Skeletal muscle tissue (tissue), 3 donors: ENCODE measurements at regions not wholly inside any gene's neighbourhood (a gene's known extent, or its start where the extent isn't known, plus 50 kb on each side); places are given as distances from the start of the nearest gene placed in this dataset.
"Not testable (repeated sequence)": the region's sequence is repeated elsewhere in the genome, so short reads cannot be mapped to it uniquely, and the experiment has no call there.

Source experiments
- H3K27ac ChIP-seq: one replicate; pipeline ENCODE4 v1.7.0; 2013; ENCODE audit warnings: mild to moderate bottlenecking, low read depth, low read length, inconsistent platforms
- H3K27me3 ChIP-seq, 3 donors: one replicate each; pipeline ENCODE4 v1.7.0; 2013; ENCODE audit warnings: low read length in 3 of 3; ENCODE audit not compliant: control insufficient read depth in 3 of 3, insufficient read depth in 3 of 3
- H3K36me3 ChIP-seq, 3 donors: one replicate each; pipeline ENCODE4 v1.7.0; 2013; ENCODE audit warnings: low read length in 3 of 3; ENCODE audit not compliant: control insufficient read depth in 3 of 3, insufficient read depth in 3 of 3
- H3K4me1 ChIP-seq, 3 donors: one replicate each; pipeline ENCODE4 v1.7.0; 2013; ENCODE audit warnings: low read length in 3 of 3, mild to moderate bottlenecking in 3 of 3; ENCODE audit not compliant: control insufficient read depth in 3 of 3, insufficient read depth in 3 of 3
- H3K4me3 ChIP-seq, 3 donors: one replicate each; pipeline ENCODE4 v1.7.0; 2013; ENCODE audit warnings: low read length in 3 of 3
- H3K9ac ChIP-seq, 3 donors: one replicate each; pipeline ENCODE4 v1.7.0; 2013; ENCODE audit warnings: low read length in 3 of 3, mild to moderate bottlenecking in 3 of 3, moderate library complexity in 2 of 3, low read depth in 1 of 3
- H3K9me3 ChIP-seq, 3 donors: one replicate each; pipeline ENCODE4 v1.7.0; 2013; ENCODE audit warnings: low read length in 3 of 3; ENCODE audit not compliant: control insufficient read depth in 3 of 3
- donor health status: Osteomylitis.

GRCh38 chr10:45211576-45211975, 103.8 kb downstream of the OR13A1 start:
- Histone ChIP-seq H3K36me3 (no peaks in the 10 kb centered on the region), H3K9me3 (no peaks in the 10 kb centered on the region), H3K9ac (no peak overlapping the region), H3K27ac (no peak overlapping the region), H3K4me1 (no peaks in the 10 kb centered on the region), H3K27me3 (peaks cover 0 to 5% (median 0%) of the 10 kb centered on the region in 3 donors), H3K4me3 (no peak overlapping the region)

GRCh38 chr10:45219416-45219815, 96.0 kb downstream of the OR13A1 start:
- no peak overlapping the region for H3K27ac ChIP-seq
- no peaks in the 10 kb centered on the region for H3K36me3 ChIP-seq
- H3K4me1 ChIP-seq, result no peaks in the 10 kb centered on the region
- H3K27me3 ChIP-seq, result peaks cover 0 to 2% (median 0%) of the 10 kb centered on the region in 3 donors
- no peak overlapping the region for H3K9ac ChIP-seq
- no peak overlapping the region for H3K4me3 ChIP-seq
- no peaks in the 10 kb centered on the region for H3K9me3 ChIP-seq

GRCh38 chr10:45220931-45221330, 94.5 kb downstream of the OR13A1 start:
- no peaks in the 10 kb centered on the region for H3K36me3 ChIP-seq
- H3K4me3 ChIP-seq, result no peak overlapping the region
- no peaks in the 10 kb centered on the region for H3K4me1 ChIP-seq
- H3K27me3 ChIP-seq, result peaks cover 0 to 3% (median 2%) of the 10 kb centered on the region in 3 donors
- no peak overlapping the region for H3K27ac ChIP-seq
- H3K9me3 ChIP-seq, result no peaks in the 10 kb centered on the region
- no peak overlapping the region for H3K9ac ChIP-seq

GRCh38 chr10:45224219-45224841, 91.1 kb downstream of the OR13A1 start:
- Histone ChIP-seq H3K4me3 (no peak overlapping the region), H3K9me3 (no peaks in the 10 kb centered on the region), H3K36me3 (no peaks in the 10 kb centered on the region), H3K9ac (no peak overlapping the region), H3K27ac (no peak overlapping the region), H3K27me3 (peaks cover 0 to 9% (median 2%) of the 10 kb centered on the region in 3 donors), H3K4me1 (no peaks in the 10 kb centered on the region)

GRCh38 chr10:45227042-45227441, 88.4 kb downstream of the OR13A1 start:
- H3K4me3 ChIP-seq, result no peak overlapping the region
- H3K27ac ChIP-seq, result no peak overlapping the region
- H3K9me3 ChIP-seq, result peaks cover 0 to 8% (median 3%) of the 10 kb centered on the region in 3 donors
- no peaks in the 10 kb centered on the region for H3K36me3 ChIP-seq
- peaks cover 0 to 9% (median 2%) of the 10 kb centered on the region in 3 donors for H3K27me3 ChIP-seq
- H3K9ac ChIP-seq, result no peak overlapping the region
- H3K4me1 ChIP-seq, result no peaks in the 10 kb centered on the region

GRCh38 chr10:45227456-45227855, 88.0 kb downstream of the OR13A1 start:
- no peak overlapping the region for H3K27ac ChIP-seq
- H3K36me3 ChIP-seq, result no peaks in the 10 kb centered on the region
- peaks cover 0 to 8% (median 3%) of the 10 kb centered on the region in 3 donors for H3K9me3 ChIP-seq
- no peaks in the 10 kb centered on the region for H3K4me1 ChIP-seq
- peaks cover 0 to 9% (median 2%) of the 10 kb centered on the region in 3 donors for H3K27me3 ChIP-seq
- no peak overlapping the region for H3K9ac ChIP-seq
- no peak overlapping the region for H3K4me3 ChIP-seq

- Histone ChIP-seq H3K9ac (no peak overlapping the region), H3K4me3 (no peak overlapping the region), H3K36me3 (no peaks in the 10 kb centered on the region), H3K4me1 (no peaks in the 10 kb centered on the region), H3K27ac (no peak overlapping the region), H3K9me3 (peaks cover 0 to 8% (median 3%) of the 10 kb centered on the region in 3 donors), H3K27me3 (peaks cover 0 to 6% (median 0%) of the 10 kb centered on the region in 3 donors)
Observed at GRCh38 chr10:45229823-45230222, 85.6 kb downstream of the OR13A1 start.

- H3K27me3 ChIP-seq, H3K36me3 ChIP-seq, H3K9ac ChIP-seq, H3K9me3 ChIP-seq, H3K4me3 ChIP-seq, H3K4me1 ChIP-seq, H3K27ac ChIP-seq: not testable (repeated sequence)
Observed at GRCh38 chr10:45235260-45235769, 80.1 kb downstream of the OR13A1 start.

GRCh38 chr10:45235798-45236220, 79.6 kb downstream of the OR13A1 start:
- no peaks in the 10 kb centered on the region for H3K4me1 ChIP-seq
- H3K9me3 ChIP-seq, result peaks cover 0 to 2% (median 0%) of the 10 kb centered on the region in 3 donors
- H3K36me3 ChIP-seq, result no peaks in the 10 kb centered on the region
- H3K4me3 ChIP-seq, result no peak overlapping the region
- H3K27me3 ChIP-seq, result no peaks in the 10 kb centered on the region
- no peak overlapping the region for H3K27ac ChIP-seq
- H3K9ac ChIP-seq, result no peak overlapping the region

GRCh38 chr10:45238896-45239295, 76.5 kb downstream of the OR13A1 start:
- Histone ChIP-seq H3K9ac (no peak overlapping the region), H3K4me1 (no peaks in the 10 kb centered on the region), H3K27ac (no peak overlapping the region), H3K9me3 (peaks cover 0 to 2% (median 0%) of the 10 kb centered on the region in 3 donors), H3K4me3 (no peak overlapping the region), H3K36me3 (no peaks in the 10 kb centered on the region), H3K27me3 (peaks cover 0 to 2% (median 0%) of the 10 kb centered on the region in 3 donors)
